ENCODE measurements at regions not wholly inside any gene's neighbourhood (a gene's known extent, or its start where the extent isn't known, plus 50 kb on each side); places are given as distances from the start of the nearest gene placed in this dataset.

DNA sequence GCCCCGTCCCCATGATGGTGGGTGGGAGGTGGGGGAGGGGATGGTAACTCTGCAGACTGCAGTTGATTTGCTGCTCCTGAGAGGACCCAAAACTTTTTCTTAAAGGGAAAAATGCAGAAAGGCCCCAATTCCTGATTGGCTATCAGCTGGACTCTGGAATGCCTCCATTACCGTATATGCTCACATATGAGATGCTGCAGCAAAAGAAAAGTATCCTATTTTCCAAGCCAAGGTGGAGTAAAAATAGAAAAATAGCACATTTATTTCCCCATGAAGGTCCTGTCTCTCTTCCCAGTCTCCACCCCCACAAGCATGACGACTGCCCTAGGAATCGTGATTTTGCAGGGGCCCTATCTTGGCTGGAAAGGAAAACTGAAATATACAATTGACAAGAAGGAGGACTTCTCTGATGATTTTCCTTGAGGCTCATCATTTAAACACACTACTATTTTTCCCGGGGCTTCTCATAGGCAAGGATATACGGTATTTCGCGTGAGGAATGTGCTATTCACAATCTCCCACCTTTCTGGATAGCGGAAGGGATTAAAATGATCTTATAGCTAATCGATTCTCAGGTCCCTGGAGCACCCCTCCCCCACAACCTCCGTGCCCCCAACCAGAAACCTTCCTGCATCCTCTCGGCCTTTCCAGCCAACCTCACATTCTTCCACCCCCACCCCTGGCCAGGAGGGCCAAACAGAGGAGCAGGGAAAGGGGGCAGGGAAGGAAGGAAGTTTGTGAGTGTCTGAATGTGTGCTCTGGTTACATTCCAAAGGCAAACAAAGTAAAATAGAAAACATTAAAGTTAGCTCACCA lies 138.9 kb upstream of the CCND2 start:
- no peak for DNase-seq (ENCODE audit: low spot score)

DNA sequence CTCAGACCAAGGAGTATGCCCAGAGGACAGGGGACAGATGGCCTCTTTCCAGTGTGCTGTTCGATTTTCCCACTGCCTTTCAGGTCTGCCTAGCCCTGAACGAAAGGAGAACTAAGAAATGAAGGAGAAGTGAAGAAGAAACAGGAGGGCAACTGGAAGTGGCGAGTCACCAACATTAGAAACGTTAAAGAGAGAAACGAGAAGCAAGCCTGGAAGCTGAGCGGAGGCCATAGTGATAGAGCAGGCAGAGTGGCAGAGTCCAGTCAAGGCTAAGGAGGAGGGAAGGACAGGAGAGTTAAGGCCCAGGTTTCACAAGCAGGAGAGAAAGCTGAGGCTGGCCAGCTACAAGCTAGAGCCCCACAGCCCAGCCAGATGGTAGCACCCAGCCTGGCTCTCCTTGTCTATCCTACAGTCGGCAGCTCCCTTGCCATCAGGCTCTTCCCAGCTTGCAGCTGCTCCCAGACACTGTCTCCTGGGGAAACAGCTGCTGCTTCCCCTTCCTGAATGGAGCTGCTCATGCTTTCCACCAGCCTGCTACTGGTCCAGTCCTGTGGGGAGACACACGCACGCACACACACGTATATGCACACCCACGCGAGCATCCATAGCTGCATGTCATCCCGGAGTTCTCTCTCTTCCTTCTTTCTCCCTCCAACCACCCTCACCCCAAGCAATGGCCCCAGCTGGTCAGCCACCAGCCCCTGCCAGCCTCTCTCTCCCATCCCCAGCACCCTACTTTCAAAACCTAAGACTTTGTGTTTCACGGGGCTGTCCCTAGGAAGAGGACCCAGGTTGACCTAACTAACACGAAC lies 139.7 kb upstream of the CCND2 start:
- DNase-seq (ENCODE audit: low spot score), result no peak

DNA sequence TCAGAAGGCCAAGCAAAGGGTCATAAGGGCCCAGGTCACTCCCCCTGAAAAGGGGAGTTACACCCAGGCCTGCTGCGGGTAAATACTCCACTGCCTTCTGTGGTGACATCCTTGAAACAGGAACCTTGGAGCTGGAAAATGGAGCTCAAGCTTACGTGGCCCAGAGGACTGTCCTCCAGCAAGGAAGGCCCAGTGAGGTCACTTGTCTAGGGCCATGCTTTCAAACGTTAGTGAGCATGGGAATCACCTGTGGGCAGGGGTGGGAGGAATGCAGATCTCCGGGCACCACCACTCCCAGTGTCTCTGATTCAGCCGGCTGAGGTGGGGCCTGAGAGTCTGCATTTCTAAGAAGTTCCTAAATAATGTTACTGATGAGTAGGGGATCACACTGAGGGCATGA lies 140.5 kb upstream of the CCND2 start:
- DNase-seq (ENCODE audit: low spot score), result no peak

DNA sequence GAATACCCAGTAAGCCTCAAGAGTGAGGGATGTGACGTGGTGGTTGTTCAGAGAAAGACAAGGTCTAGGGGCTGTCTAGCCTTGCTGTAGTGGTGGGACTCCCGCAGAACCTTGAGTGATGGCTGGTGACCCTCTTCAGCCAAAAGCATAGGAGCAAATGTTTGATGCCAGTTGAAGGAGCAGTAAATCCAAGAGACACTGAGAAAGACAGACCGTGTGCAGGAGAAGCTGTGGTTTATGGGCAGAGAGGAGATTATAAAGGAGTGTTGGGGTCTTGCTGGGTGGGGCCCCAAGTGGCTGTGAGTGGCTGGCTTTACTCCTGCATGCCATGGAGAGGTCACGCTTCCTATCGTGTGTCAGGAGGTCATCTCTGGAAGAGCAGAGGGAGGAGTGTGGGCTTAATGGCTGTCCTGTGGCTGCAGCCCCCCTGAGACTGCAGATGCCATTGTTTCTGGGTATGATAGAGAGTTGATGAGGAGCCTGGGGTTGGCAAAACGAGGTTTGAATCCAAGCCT lies 152.0 kb upstream of the CCND2 start:
- peak; percentile 10 for DNase-seq (ENCODE audit: low spot score)

DNA sequence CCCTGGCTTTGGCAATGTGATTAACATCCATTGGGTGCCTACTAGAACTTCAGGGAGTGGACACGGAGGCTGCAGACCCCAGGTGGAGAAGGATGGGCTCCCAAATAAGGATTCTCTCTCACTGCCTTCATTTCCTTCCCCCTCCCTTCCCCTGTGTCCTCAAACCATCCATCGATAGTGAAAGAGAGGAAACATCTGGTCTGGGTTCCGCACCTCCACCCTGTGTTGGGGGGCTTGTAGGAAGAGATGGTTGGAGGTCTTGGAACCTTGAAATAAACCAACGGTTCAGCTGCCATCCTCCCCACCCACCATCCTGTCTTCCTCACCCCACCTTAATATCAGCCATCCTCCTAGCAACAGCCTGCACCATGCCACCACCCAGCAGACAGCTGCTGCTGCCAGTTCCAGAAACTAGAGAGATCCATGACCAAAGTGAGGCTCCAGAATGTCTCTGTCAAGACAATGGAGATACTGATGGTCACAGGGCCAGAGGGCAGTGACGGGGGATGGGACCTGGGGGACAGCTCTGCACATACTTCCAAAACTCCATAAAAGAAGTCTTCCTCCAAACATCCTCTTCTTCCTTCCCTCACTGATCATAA lies 153.1 kb upstream of the CCND2 start:
- peak; percentile 1 for DNase-seq (ENCODE audit: low spot score)

DNA sequence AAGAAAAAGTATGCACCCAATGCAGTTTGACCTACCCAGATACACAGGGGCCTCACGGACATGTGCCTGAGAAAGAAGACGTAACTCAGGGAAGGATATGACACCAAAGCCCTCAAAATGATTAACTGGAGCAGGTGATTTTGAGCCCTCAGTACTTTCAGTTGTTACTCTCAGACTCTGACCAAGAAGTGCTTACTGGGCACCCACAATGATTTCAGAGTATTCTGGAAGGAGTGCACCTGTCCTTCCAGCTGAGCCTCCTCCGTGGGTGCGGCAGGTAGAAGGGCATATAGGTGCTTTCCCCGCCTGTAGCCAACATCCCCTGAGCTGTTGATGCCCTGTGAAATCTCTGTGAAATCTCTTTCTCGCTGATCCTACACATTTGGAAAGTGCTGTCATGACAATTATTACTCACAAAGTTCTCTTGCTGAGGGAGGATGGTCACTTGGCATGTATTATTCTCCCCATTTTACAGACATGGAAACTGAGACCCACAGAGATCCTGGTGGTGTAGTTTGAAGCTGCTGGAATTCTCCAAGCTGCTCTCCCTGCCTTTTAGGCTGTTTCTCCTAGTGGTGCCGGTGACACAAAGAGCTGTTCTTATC lies 154.3 kb upstream of the CCND2 start:
- peak; percentile 33 for DNase-seq (ENCODE audit: low spot score)

DNA sequence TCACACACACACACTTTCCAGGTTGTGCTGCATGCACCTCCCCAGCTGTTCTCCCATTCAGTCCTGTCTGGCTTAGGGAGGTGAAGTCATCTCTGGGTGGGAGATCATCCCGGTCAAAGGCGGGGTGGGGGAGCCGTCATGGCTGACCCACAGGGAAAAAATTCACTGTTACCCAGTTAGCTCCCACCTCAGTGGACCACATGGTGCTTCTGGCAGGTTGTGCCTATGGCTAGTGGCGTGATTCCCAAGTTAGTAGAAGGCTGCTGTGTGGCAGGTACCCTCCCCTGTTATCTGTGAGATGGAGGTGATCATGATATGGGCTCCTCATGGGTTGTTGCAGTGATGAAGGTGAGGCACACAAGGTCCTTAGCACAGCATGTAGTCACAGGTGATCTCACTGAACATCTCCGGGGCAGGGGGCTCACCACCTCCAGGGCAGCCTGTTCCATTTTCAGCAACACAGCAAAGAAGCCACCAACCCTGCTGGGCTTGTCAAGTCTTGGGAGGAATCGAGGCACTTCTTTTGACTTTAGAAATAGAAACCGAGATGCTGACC lies 154.9 kb upstream of the CCND2 start:
- peak; percentile 34 for DNase-seq (ENCODE audit: low spot score)

DNA sequence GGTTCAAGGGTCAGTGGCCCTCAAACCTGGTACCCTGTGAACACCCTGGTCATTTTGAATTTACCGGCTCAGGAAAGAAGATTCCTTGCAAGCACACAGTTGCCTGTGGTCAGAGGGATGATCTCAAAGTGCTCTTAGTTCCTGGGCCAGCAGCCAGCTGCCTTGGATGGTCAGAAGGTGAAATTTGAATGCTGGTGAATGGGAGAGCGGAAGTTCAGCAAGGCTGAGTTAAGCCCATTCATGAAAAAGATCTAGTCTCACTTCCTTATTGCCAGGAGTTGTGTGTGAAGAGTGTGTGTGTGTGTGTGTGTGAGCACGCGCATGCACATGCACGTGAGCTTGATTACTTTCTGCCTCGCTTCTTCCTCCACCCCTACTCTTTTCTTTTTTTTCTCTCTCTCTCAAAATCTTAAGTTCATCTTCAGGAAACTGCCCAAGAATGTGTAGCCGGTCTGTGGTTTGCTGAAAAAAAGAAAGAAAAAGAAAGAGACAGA lies 155.5 kb upstream of the CCND2 start:
- DNase-seq (ENCODE audit: low spot score), result no peak

DNA sequence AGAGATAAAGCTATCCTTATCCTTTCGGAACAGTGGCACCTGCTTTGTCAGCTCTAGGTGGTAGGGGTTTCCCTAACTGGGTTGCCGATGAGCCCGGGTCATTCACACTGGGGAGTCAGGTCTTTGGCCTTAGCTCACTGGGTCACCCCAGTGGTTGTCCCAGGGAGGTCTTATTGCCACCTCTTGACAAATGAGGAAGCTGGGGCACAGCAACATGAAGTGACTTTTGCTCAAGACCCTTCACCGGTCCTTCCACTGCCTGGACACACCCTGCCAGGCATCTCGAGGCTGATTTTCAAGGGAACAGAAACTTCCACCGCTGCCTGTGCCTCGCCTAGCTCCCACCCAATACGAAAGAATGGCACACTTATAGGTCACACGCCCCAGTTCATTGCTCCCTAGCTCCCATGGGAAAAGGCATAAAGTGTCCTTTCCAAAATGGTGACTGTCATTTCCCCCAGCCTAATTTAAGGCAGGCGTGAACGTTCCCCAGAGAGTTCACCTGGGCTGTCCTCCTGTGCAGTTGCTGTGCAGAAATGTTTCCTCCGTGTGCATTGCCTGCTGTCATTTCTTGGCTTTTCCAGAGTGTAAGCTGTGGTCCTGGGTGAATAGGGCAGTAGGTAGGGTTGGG lies 156.1 kb upstream of the CCND2 start:
- DNase-seq (ENCODE audit: low spot score), result no peak

DNA sequence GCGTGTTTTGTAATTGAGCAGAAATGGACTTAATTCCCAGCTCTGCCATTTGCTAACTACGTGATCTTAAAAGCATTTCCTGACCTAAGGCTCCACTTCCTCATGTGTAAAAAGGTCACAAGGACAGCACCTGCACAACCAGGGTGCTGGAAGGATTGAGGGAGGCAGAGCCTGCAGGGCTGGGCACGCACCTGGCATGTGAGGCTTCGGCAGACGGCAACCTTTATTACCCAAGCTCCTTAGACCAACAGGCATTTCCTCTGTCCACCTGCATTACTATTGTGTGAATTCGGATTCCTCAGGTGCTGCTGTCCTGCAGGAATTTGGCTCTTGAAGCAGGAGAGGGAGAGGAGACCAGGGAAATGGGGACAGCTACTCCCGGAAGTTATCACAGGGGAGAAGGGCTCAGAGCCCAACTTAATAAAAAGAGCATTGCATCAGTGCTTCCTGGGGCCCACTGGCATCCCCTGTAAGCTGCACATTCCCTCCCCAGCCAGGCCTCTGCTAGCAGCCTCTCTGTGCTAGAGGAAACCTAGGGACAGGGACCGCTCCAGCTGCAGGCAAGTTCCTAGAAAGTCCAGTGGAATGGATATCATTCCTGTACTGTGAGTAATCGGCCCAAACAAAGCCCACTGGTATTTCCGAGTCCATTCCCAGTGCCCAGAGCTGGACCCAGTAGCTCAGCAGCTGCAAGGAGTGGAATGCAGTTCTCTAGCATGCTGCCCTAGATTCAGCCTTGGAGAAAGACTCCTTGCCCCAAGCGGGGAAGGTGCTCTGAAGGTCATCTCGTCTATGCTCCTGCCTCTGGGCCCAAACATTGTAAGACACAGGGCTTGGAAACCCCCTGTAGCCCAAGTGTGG lies 157.1 kb upstream of the CCND2 start:
- DNase-seq (ENCODE audit: low spot score), result no peak

DNA sequence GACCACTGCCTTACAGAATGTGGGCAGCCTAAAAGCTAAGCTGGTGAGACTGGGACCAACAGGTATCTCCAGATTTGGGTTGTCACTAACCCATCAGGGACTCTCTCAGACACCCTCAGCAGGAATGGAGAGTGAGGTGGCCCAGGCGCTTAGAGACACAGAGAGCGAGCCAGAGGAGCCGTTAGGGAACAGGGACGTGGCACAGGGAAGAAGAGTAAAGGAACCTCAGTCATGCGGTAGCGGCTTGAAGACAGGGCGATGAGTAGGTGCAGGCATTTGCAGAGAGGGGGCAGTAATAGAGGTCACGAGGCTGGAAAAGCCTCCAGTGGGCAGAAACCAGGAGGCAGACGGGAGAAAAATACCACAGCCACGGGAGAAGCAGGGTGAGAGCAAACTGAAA lies 158.0 kb upstream of the CCND2 start:
- no peak for DNase-seq (ENCODE audit: low spot score)

DNA sequence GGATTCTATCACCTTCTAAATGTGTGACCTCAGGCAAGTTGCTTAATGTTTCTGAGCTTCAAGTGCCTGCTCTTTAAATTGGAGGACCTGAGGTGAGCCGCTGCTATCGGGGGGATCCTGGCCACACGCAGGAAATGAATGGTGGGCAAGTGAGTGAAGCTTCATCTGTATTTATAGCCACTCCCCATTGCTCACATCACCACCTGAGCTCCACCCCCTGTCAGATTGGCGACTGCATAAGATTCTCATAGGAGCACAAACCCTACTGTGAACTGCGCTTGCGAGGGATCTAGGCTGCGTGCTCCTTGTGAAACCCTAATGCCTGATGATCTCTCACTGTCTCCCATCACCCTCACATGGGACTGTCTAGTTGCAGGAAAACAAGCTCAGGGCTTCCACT lies 158.6 kb upstream of the CCND2 start:
- no peak for DNase-seq (ENCODE audit: low spot score)

DNA sequence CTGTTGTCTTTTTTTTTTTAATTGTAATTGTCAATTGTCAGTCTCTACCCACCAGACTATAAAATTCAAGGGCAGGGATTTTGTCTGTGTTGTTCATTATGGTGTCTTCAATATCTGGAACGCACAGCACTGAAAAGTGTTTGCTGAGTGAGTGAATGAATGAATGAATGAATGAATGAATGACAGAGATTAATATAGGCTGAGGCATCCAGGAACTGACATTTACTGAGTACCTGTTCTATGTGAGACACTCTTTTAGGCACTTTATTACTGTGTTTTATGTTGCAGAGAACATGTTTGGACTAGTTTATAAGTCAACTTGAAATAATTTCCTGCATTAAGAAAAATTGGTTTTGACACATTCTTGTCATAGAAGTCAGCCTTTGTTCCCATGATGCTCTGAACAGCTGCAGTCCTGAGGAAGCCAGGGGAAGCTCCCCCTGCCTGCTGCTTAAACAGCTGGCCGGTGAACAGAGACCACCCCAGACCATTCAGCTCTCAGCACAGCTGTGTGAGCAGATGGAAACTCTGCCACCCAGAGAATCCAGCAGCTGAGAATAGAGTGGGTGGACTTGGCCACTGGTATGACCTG lies 160.7 kb upstream of the CCND2 start:
- DNase-seq (ENCODE audit: low spot score), result no peak

DNA sequence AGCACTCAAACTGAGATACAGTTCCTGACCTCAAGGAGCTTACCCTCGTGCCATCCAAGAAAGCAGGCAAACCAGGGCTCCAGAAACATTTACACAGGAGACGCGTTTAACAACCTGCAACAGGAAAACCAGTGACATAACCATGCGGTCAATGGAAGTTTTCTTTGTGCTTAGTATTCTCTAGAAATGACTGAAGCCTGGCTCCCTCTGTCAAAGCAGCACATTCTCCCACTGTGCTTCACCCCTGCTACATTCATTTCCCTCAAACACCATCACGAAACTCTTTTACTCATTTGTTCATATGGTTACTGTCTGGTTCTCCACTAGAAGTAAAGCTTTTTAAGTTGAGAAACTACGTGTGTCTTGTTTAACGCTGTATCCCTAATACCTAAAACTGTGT lies 161.3 kb upstream of the CCND2 start:
- no peak for DNase-seq (ENCODE audit: low spot score)

DNA sequence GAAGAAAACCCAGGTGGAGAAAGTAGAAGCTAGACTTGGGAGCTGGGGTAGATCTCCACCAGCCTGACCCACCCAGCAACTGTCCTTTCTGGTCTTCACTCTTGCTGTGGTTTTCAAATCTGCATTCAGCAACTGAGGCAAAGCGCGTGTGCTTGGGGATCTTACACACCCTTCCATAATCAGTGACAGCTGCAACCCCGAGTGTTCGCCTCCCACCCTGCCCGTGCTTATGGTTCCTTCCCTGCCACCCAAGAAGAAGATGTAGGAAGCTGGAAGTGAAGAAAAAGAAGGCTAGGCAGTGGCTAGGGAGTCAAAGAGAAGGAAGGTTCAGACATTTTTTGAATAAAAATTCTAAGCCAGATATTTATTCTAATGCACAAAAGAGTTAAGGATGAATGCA lies 162.6 kb upstream of the CCND2 start:
- no peak for DNase-seq (ENCODE audit: low spot score)

DNA sequence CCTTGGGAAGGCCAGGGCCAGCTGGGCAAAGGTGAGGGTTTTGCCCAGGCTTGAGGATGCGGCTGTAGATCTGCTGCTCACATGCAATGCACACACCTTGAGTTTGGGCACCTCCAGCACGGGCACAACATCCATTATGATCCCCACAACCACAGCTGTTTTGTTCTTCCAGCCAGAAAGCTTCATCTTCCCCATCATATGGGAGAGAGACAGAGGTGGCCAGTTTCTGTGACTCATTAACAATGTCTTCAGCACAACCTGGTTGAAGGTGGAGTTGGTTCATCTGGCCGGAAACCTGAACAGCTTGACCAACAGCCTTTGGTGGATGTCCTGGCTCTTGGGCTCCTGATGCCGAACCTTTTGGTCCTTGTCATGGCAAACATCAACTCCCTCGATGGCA lies 163.7 kb upstream of the CCND2 start:
- no peak for DNase-seq (ENCODE audit: low spot score)

DNA sequence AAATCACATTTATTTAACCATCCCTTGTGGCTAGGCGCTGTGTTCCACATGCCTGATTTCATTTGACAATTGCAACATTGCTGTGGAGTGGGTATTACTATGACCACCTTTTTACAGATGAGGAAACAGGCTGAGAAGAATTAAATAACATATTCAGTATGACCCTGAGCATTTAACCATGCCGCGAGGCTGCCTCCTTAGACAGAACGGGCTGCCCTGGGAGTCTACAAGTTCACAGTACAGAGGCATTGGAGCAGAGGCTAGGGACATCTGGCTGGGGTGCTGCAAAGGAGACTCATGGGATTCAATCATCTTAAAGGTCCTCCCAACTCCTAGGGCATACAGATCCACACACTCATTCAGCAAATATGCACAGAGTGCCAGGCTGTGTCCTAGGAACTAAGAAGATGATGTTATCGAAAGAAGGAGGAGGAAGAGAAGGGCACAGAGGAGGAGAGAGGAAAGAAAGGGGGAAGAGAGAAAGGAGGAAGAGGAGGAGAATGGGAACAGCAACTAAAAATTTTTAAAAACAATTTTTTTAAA lies 164.7 kb upstream of the CCND2 start:
- DNase-seq (ENCODE audit: low spot score), result no peak

DNA sequence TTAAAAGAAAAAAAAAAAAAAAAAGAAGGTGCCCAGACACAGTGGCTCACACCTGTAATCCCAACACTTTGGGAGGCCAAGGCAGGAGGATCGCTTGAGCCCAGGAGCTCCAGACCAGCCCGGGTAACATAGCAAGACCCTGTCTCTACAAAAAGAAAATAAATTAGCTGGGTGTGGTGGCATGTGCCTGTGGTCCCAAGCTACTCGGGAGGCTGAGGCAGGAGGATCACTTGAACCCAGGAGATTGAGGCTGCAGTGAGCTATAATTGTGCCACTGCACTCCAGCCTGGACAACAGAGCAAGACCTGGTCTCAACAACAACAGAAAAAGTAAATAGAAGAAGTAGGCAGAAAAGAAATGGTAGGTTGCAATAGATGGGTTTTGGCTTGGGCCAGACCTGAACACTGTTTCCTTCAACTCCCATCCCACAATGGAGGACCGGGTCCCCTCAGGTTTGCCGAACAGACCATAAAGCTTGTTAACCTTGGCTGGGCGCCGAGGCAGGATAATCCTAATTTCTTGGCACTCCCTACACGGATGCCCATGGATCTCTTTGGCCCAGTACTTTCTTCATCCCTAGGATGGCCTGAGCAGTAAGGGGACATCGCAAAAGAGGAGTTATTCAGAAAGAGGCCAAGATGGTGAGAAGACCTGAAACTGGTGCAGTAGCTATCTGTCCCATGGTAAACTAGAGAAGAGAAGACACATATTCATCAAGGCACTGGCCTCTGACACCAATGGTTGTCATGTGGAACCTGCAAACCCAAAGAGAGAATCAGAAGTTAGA lies 165.5 kb upstream of the CCND2 start:
- DNase-seq (ENCODE audit: low spot score), result no peak

DNA sequence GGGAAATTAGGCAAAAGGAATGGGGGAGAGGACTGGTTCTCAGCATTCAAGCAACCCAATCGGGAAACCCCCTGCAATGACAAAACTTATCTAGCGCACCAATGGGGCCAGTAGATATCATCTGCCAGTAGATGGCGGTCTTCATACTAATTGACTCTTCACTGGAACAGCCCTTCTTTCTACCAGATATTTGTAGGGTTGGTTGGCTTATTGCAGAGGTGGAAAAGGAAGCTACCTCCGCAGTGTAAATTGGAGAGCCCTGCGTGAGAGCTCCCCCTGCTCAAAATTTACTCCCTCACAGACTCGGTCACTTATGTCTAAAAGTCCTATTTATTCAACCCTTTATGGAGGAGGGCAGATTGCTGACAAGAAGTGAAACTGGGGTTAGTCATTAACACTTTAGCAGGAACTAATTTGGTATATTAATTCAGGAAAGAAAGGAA lies 166.1 kb upstream of the CCND2 start:
- DNase-seq (ENCODE audit: low spot score), result no peak
